ENCODE measurements at regions not wholly inside any gene's neighbourhood (a gene's known extent, or its start where the extent isn't known, plus 50 kb on each side); places are given as distances from the start of the nearest gene placed in this dataset.

DNA sequence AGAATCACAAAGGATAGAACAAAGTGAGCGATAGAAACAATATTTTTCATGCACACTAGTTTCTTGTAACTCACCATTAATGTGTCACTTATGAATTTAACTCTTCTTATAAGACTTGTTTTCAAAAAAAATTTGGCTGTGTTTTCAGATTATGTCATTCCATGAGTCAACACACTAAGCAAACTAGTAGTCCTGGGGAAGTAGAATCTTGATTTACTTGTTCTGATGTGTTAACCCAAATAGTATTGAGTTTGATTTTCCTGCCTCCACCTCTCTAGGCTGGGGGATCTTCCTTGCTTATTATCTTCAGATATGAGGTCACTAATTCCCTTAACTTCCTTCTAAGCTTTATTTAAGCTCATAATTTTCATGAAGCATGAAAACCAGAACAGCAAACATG is 151.0 kb upstream of the SEL1L start:
- Mint-ChIP-seq H3K36me3 (ENCODE audit: low read depth) (no peaks in the 10 kb centered on the region), H3K27ac (no peak overlapping the region), H3K4me3 (no peak overlapping the region), H3K27me3 (ENCODE audit: low read depth) (no peaks in the 10 kb centered on the region), H3K4me1 (peaks cover 20% of the 10 kb centered on the region), H3K9me3 (no peaks in the 10 kb centered on the region)
- TF ChIP-seq CTCF (IDR thresholded peaks at IDR 0.05; ENCODE audit: unreplicated experiment in 3 of 3): no peak

DNA sequence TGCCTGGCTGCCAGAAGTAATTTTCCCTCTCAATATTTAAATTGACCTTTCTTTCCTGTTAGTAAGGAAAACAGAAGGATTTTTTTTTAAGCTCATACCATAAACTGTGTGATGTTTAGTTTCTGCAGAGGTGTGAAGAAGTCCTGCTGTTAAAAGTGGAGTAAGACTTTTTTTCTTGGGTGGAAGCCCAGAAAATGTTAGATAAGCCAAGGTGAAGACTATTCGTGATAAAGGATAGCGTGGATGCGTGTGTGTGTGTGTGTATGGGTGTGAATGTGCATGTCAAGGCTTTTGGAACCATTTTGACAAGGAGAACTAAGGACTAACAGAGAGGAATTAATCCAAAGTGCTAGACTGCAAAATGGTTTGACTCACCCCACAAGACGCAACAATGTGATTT is 152.9 kb upstream of the SEL1L start:
- Mint-ChIP-seq H3K36me3 (ENCODE audit: low read depth) (no peaks in the 10 kb centered on the region), H3K27me3 (ENCODE audit: low read depth) (no peaks in the 10 kb centered on the region), H3K4me1 (peaks cover 14% of the 10 kb centered on the region), H3K9me3 (no peaks in the 10 kb centered on the region), H3K4me3 (no peak overlapping the region), H3K27ac (no peak overlapping the region)
- TF ChIP-seq CTCF (IDR thresholded peaks at IDR 0.05; ENCODE audit: unreplicated experiment in 3 of 3): no peak

GRCh38 chr14:81691931-81692330 is 158.3 kb upstream of the SEL1L start:
- H3K27ac Mint-ChIP-seq: no peak overlapping the region
- no peaks in the 10 kb centered on the region for H3K36me3 Mint-ChIP-seq (ENCODE audit: low read depth)
- H3K4me1 Mint-ChIP-seq: no peaks in the 10 kb centered on the region
- no peaks in the 10 kb centered on the region for H3K27me3 Mint-ChIP-seq (ENCODE audit: low read depth)
- no peaks in the 10 kb centered on the region for H3K9me3 Mint-ChIP-seq
- TF ChIP-seq CTCF (IDR thresholded peaks at IDR 0.05; ENCODE audit: unreplicated experiment in 3 of 3): no peak
- H3K4me3 Mint-ChIP-seq: no peak overlapping the region

- Mint-ChIP-seq H3K4me3 (no peak overlapping the region), H3K27ac (no peak overlapping the region), H3K36me3 (ENCODE audit: low read depth) (no peaks in the 10 kb centered on the region), H3K4me1 (no peaks in the 10 kb centered on the region), H3K9me3 (no peaks in the 10 kb centered on the region), H3K27me3 (ENCODE audit: low read depth) (no peaks in the 10 kb centered on the region)
- no peak for TF ChIP-seq CTCF (IDR thresholded peaks at IDR 0.05; ENCODE audit: unreplicated experiment in 3 of 3)
These were observed 160.8 kb upstream of the SEL1L start for GRCh38 chr14:81694419-81694818.

- TF ChIP-seq CTCF (IDR thresholded peaks at IDR 0.05; ENCODE audit: unreplicated experiment in 3 of 3): no peak
- no peaks in the 10 kb centered on the region for H3K36me3 Mint-ChIP-seq (ENCODE audit: low read depth)
- H3K27ac Mint-ChIP-seq: no peak overlapping the region
- peaks cover 10% of the 10 kb centered on the region for H3K4me1 Mint-ChIP-seq
- H3K27me3 Mint-ChIP-seq (ENCODE audit: low read depth): peaks cover 4% of the 10 kb centered on the region
- H3K4me3 Mint-ChIP-seq: no peak overlapping the region
- H3K9me3 Mint-ChIP-seq: peaks cover 14% of the 10 kb centered on the region
These were observed 176.0 kb upstream of the SEL1L start for GRCh38 chr14:81709681-81710080.

DNA sequence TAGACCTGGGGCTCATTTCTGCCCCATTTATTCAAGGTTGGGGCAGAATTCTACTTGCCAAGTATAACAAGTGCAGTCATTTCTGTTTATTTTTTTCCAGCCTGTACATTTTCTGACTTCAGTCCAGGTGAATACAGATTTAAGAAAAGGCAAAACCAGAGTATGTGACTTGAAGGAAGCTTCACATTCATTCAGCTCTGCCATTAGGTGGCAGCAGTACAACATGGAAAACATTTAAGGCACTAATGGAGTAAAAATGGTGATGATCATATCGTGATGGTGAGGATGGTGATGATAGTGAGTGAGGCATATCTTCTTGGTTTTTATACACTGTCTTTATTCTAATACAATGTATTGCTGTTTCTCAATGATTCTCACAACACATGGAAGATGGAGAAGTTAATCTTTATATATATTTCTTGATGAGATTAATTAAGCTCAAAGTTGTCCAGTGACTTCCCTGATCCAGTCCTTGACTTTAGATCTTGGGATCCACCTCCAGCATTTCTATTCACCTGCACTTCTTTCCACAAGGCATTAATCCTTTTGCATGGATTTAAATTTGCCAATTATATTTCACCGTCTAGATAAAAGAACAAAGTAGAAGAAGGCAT is 176.7 kb upstream of the SEL1L start:
- no peaks in the 10 kb centered on the region for H3K27me3 Mint-ChIP-seq (ENCODE audit: low read depth)
- H3K4me1 Mint-ChIP-seq: peaks cover 10% of the 10 kb centered on the region
- TF ChIP-seq CTCF (IDR thresholded peaks at IDR 0.05; ENCODE audit: unreplicated experiment in 3 of 3): peak; percentile 62 to 78 (median 71)
- no peak overlapping the region for H3K27ac Mint-ChIP-seq
- no peaks in the 10 kb centered on the region for H3K36me3 Mint-ChIP-seq (ENCODE audit: low read depth)
- H3K9me3 Mint-ChIP-seq: peaks cover 11% of the 10 kb centered on the region
- no peak overlapping the region for H3K4me3 Mint-ChIP-seq
